Limb (tissue), 2 donors: ENCODE measurements at regions not wholly inside any gene's neighbourhood (a gene's known extent, or its start where the extent isn't known, plus 50 kb on each side); places are given as distances from the start of the nearest gene placed in this dataset.
"Not testable (repeated sequence)": the region's sequence is repeated elsewhere in the genome, so short reads cannot be mapped to it uniquely, and the experiment has no call there.

Source experiments
- DNase-seq, 2 donors: peaks; one replicate each; pipeline ENCODE4 v3.0.0-alpha.2; 2016; ENCODE audit errors: extremely low spot score in 2 of 2

GRCh38 chr10:94124147-94124546 lies 130.4 kb downstream of the PLCE1 start:
- not testable (repeated sequence) for DNase-seq

GRCh38 chr10:94125268-94125667 lies 131.5 kb downstream of the PLCE1 start:
- not testable (repeated sequence) for DNase-seq

GRCh38 chr10:94125856-94126255 lies 132.1 kb downstream of the PLCE1 start:
- no peak for DNase-seq

GRCh38 chr10:94129393-94130130 lies 135.8 kb downstream of the PLCE1 start:
- DNase-seq: no peak

GRCh38 chr10:94131885-94132284 lies 138.2 kb downstream of the PLCE1 start:
- DNase-seq: no peak

- DNase-seq: no peak
Observed at GRCh38 chr10:94133239-94133638, 139.5 kb downstream of the PLCE1 start.

GRCh38 chr10:94137747-94138146 lies 144.0 kb downstream of the PLCE1 start:
- no peak for DNase-seq

GRCh38 chr10:94138391-94138790 lies 144.7 kb downstream of the PLCE1 start:
- no peak for DNase-seq

GRCh38 chr10:94143261-94143660 lies 149.5 kb downstream of the PLCE1 start:
- DNase-seq: no peak

GRCh38 chr10:94146313-94146712 lies 152.6 kb downstream of the PLCE1 start:
- DNase-seq: no peak

GRCh38 chr10:94146746-94147145 lies 153.0 kb downstream of the PLCE1 start:
- DNase-seq: no peak

- no peak for DNase-seq
Observed at GRCh38 chr10:94149702-94150101, 156.0 kb downstream of the PLCE1 start.

GRCh38 chr10:94150541-94151184 lies 156.9 kb downstream of the PLCE1 start:
- DNase-seq: no peak

GRCh38 chr10:94155722-94156271 lies 162.1 kb downstream of the PLCE1 start:
- DNase-seq: no peak

- no peak for DNase-seq
Observed at GRCh38 chr10:94156453-94156852, 162.7 kb downstream of the PLCE1 start.

GRCh38 chr10:94165158-94165611 lies 171.5 kb downstream of the PLCE1 start:
- not testable (repeated sequence) for DNase-seq

GRCh38 chr10:94172332-94172731 lies 178.6 kb downstream of the PLCE1 start:
- DNase-seq: no peak

GRCh38 chr10:94173594-94173993 lies 179.9 kb downstream of the PLCE1 start:
- DNase-seq: no peak

GRCh38 chr10:94174838-94175237 lies 181.1 kb downstream of the PLCE1 start:
- DNase-seq: no peak

GRCh38 chr10:94178475-94179253 lies 184.1 kb downstream of the NOC3L start:
- no peak for DNase-seq

- DNase-seq: no peak
Observed at GRCh38 chr10:94180576-94180975, 182.2 kb downstream of the NOC3L start.
